KMS-11 (cell line): ENCODE measurements at regions not wholly inside any gene's neighbourhood (a gene's known extent, or its start where the extent isn't known, plus 50 kb on each side); places are given as distances from the start of the nearest gene placed in this dataset.

ENCODE experiments used
- H2AFZ ChIP-seq: fragments of 200-600 bp; sonication (generic); 2 replicates; pipeline ENCODE4 v1.6.1; 2016; ENCODE audit warnings: antibody characterized with exemption, mixed run types, low read depth
- H3K27ac ChIP-seq: fragments of 200-600 bp; sonication (generic); 2 replicates; pipeline ENCODE4 v1.6.1; 2016; ENCODE audit warnings: mild to moderate bottlenecking, mixed run types
- H3K27me3 ChIP-seq: fragments of 200-600 bp; sonication (generic); 2 replicates; pipeline ENCODE4 v1.6.1; 2017; ENCODE audit warnings: mild to moderate bottlenecking, low read depth, mixed run types, moderate library complexity; ENCODE audit not compliant: insufficient read depth
- H3K36me3 ChIP-seq: fragments of 200-600 bp; sonication (generic); 2 replicates; pipeline ENCODE4 v1.6.1; 2017; ENCODE audit warnings: mild to moderate bottlenecking, mixed run types; ENCODE audit not compliant: insufficient read depth
- H3K4me1 ChIP-seq: fragments of 200-600 bp; sonication (generic); 2 replicates; pipeline ENCODE4 v1.6.1; 2016; ENCODE audit warnings: mild to moderate bottlenecking, low read depth, mixed run types; ENCODE audit not compliant: poor library complexity, severe bottlenecking
- H3K4me2 ChIP-seq: fragments of 200-600 bp; sonication (generic); 2 replicates; pipeline ENCODE4 v1.7.0; 2016; ENCODE audit warnings: mild to moderate bottlenecking, mixed run types
- H3K4me3 ChIP-seq: fragments of 200-600 bp; sonication (generic); IDR thresholded peaks from 2 replicates; pipeline ENCODE4 v1.6.1; 2017; ENCODE audit warnings: low read depth, low read length, mixed read lengths; ENCODE audit not compliant: insufficient read depth
- H3K79me2 ChIP-seq: fragments of 200-600 bp; sonication (generic); 2 replicates; pipeline ENCODE4 v1.6.1; 2016; ENCODE audit warnings: low read depth, mixed run types; ENCODE audit not compliant: insufficient read depth
- H3K9ac ChIP-seq: fragments of 200-600 bp; sonication (generic); 2 replicates; pipeline ENCODE4 v1.6.1; 2016; ENCODE audit warnings: mild to moderate bottlenecking, mixed run types
- H4K20me1 ChIP-seq: fragments of 200-600 bp; sonication (generic); 2 replicates; pipeline ENCODE4 v1.6.1; 2016; ENCODE audit warnings: mild to moderate bottlenecking, mixed run types; ENCODE audit not compliant: insufficient read depth
- TF ChIP-seq, protein P1 (sequence below): fragments of 200-600 bp; sonication (generic); conservative IDR thresholded peaks from 2 replicates; pipeline ENCODE4 v1.6.1; 2017; ENCODE audit warnings: low read depth, mild to moderate bottlenecking, antibody characterized with exemption, low read length, moderate library complexity, mixed read lengths

- Histone ChIP-seq H3K27me3 (no peaks in the 10 kb centered on the region), H3K27ac (no peak overlapping the region), H3K79me2 (no peaks in the 10 kb centered on the region), H3K9ac (no peak overlapping the region), H3K4me2 (no peak overlapping the region), H3K4me3 (no peak overlapping the region), H4K20me1 (no peaks in the 10 kb centered on the region), H3K36me3 (no peaks in the 10 kb centered on the region), H2AFZ (no peak overlapping the region), H3K4me1 (no peaks in the 10 kb centered on the region)
- TF ChIP-seq, protein P1, sequence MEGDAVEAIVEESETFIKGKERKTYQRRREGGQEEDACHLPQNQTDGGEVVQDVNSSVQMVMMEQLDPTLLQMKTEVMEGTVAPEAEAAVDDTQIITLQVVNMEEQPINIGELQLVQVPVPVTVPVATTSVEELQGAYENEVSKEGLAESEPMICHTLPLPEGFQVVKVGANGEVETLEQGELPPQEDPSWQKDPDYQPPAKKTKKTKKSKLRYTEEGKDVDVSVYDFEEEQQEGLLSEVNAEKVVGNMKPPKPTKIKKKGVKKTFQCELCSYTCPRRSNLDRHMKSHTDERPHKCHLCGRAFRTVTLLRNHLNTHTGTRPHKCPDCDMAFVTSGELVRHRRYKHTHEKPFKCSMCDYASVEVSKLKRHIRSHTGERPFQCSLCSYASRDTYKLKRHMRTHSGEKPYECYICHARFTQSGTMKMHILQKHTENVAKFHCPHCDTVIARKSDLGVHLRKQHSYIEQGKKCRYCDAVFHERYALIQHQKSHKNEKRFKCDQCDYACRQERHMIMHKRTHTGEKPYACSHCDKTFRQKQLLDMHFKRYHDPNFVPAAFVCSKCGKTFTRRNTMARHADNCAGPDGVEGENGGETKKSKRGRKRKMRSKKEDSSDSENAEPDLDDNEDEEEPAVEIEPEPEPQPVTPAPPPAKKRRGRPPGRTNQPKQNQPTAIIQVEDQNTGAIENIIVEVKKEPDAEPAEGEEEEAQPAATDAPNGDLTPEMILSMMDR, result no peak
These were observed 226.5 kb upstream of the RBMS1 start for GRCh38 chr2:160720098-160720497.

DNA sequence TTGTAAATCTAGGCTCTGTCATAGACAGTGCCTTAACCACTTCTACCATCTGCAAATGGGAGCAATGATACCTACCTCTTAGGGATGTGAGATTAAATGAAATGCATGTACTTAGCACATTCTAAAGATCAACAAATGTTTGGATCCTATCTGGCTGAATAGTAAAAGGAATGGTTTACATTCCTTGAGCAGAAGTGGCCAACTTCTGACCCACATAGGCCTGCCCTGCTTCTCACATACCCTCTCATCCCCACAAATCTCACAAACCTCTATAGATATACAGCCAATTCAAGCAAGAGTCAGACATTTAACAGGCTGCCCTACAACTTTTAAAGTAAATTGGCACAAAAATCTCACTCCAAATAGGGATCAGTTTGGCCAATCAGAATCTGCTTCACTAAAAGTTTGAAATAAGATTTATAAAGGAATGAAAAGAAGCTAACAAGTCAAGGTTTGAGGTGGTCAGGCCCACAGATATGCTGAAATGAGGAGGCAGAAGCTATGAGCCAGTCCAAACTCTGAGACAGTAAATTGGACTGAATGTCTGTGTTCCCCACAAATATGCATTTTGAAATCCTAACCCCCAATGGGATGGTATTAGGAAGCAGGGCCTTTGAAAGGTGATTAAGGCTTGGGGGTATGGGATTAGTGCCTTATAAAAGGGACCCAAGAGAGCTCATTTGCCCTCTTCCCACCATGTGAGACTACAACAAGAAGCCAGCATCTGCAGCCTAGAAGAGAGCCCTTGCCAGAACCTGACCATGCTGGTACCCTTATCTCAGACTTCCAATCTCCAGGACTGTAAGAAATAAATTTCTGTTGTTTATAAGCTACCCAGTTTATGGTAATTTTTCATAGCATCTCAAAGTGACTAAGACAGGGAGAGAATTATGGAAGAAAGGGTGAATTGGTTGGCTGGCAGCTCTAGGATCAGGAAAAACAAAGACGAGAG is 227.8 kb upstream of the RBMS1 start:
- Histone ChIP-seq H4K20me1 (no peaks in the 10 kb centered on the region), H3K36me3 (no peaks in the 10 kb centered on the region), H3K4me2 (no peak overlapping the region), H3K27ac (no peak overlapping the region), H3K27me3 (no peaks in the 10 kb centered on the region), H3K79me2 (no peaks in the 10 kb centered on the region), H3K4me3 (no peak overlapping the region), H3K9ac (no peak overlapping the region), H2AFZ (no peak overlapping the region), H3K4me1 (no peaks in the 10 kb centered on the region)
- TF ChIP-seq, protein P1, result no peak

DNA sequence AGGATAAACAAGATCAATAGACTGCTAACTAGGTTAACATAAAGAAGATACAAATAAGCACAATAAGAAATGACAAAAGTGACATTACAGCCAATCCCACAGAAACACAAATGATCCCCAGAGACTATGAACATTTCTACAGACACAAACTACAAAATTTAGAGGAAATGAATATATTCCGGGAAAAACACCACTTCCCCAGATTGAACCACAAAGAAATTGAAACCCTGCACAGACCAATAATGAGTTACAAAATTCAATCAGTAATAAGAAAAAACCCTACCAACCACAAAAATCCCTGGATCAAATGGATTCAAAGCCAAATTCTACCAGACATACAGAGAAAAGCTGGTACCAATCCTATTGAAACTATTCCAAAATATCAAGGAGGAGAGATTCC is 232.4 kb upstream of the RBMS1 start:
- no peaks in the 10 kb centered on the region for H3K79me2 ChIP-seq
- no peak overlapping the region for H3K4me3 ChIP-seq
- TF ChIP-seq, protein P1, result no peak
- no peaks in the 10 kb centered on the region for H3K27me3 ChIP-seq
- H2AFZ ChIP-seq, result no peak overlapping the region
- no peaks in the 10 kb centered on the region for H3K4me1 ChIP-seq
- H3K36me3 ChIP-seq, result no peaks in the 10 kb centered on the region
- no peak overlapping the region for H3K9ac ChIP-seq
- H3K4me2 ChIP-seq, result no peak overlapping the region
- H4K20me1 ChIP-seq, result no peaks in the 10 kb centered on the region
- H3K27ac ChIP-seq, result no peak overlapping the region

- H3K79me2 ChIP-seq, result no peaks in the 10 kb centered on the region
- no peak overlapping the region for H3K4me2 ChIP-seq
- no peak overlapping the region for H3K27ac ChIP-seq
- TF ChIP-seq, protein P1, result no peak
- no peaks in the 10 kb centered on the region for H4K20me1 ChIP-seq
- no peak overlapping the region for H3K9ac ChIP-seq
- H3K27me3 ChIP-seq, result no peaks in the 10 kb centered on the region
- no peaks in the 10 kb centered on the region for H3K4me1 ChIP-seq
- no peak overlapping the region for H3K4me3 ChIP-seq
- no peaks in the 10 kb centered on the region for H3K36me3 ChIP-seq
- no peak overlapping the region for H2AFZ ChIP-seq
These were observed 236.8 kb upstream of the RBMS1 start for GRCh38 chr2:160730296-160730995.
